ENCODE measurements at regions not wholly inside any gene's neighbourhood (a gene's known extent, or its start where the extent isn't known, plus 50 kb on each side); places are given as distances from the start of the nearest gene placed in this dataset.
"Not testable (repeated sequence)": the region's sequence is repeated elsewhere in the genome, so short reads cannot be mapped to it uniquely, and the experiment has no call there.

DNA sequence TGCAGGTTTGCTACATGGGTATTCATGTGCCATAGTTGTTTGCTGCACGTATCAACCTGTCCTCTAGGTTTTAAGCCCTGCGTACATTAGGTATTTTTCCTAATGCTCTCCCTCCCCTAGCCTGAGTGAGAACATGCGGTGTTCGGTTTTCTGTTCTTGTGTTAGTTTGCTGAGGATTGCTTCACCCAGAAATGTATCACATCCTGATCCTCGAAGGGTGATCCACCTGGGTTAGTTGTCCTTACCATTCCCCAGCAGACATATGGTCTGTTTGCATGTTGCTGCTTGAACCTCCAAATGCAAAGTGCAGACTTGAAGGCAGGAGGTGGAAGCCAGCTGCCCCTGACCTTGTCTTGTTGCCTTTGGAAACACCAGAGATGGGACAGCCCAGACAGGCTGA, 161.5 kb upstream of the WDR1 start:
- no peak for DNase-seq

DNA sequence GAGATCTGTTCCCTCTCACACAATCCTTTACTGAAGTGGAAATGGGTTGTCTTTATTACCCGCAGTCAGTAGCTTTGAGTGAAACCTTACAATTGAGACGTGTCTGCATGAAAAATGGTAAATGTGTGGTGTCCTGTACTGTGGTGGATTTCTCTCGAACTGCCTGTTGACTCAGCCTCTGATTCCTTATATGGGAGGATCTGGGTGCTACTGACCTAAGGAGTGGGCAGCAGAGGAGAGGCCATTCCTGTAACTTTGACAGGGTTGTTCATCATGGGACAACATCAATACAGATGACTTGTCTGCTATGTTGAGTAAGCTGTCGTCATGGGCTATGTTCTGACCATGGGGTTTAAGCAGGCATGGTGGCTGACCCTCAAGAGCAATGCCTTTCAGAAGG, 159.6 kb upstream of the WDR1 start:
- DNase-seq = no peak

DNA sequence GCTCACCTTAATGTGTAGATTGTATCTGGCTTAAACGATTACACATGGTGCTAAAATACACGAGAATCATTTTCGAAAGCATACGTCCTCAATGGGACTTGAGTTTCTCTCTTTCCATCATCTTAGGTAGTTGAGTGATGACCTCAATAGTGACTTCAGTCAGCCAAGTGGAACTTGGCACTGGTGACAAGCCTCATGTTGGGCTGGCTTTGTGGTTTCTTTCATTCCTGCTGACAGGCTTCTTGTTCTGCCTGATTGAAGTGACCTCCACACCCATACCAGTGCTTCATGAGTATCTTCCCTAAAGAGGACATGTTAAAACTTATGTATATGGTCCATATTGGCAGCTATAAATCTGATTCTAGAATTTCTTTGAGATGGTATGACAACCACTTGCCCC, 159.1 kb upstream of the WDR1 start:
- no peak for DNase-seq

DNA sequence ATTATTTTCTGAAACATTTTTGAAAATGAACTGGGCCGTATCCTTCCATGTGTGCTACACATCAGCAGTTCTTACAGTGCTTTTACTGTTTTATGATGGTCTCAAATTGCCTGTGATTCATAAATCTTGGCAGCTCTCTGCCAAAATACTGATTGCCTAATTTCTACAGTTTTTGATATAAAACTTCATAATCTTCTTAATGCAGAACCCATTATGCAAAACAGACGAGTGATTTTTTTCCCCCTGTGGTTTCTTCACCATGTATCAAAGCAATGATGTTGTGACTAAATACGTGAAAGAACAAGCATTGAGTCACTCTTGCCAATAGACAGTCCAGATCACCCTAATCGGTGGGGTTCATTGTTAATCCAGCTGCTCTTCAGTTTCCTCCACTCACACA, 156.4 kb upstream of the WDR1 start:
- no peak for DNase-seq

DNA sequence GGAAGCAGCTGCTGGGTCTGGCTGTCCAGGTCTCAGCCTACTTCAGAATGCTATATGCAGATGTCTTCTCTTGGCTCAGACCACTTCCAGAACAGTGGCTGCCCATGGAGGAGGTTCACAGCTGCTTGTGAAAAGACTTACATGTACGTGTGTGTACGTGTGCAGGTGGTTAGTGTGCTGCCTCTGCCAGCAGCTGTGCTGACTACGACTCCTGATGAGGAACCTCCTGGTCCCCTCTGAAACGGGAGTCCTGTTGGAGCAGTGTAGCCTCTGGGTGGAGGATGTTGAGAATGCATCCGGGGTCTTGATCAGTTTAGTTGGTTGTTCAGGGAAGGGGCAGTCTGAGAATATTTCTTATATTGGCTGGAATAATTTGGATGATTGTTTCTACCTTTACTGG, 155.9 kb upstream of the WDR1 start:
- DNase-seq = no peak

GRCh38 chr4:10267066-10267465, 150.5 kb upstream of the WDR1 start:
- DNase-seq = no peak

- DNase-seq = no peak
Measured at GRCh38 chr4:10260777-10261176, 144.2 kb upstream of the WDR1 start.

DNA sequence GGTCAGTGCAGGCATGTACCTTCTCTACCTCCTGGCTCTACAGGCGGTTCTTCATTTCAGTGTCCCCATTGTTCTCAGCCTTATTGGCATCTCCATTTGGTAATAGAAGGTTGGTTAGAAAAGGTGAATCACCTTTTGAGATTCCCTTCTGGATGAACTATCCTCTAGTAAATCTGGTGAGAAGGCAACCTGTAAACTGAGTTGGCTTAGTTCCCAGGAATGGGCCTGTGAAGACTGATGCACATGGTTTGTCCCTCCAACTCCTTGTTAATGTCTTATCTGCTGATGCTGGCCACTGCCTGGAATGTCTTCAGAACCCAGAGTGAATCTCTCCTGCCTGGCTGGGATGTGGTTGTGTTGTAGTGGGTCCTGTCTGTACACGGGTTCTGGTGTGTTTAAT, 143.4 kb upstream of the WDR1 start:
- DNase-seq = no peak

- DNase-seq = no peak
Measured at GRCh38 chr4:10256203-10256602, 139.6 kb upstream of the WDR1 start.

- no peak for DNase-seq
Measured at GRCh38 chr4:10253765-10254164, 137.2 kb upstream of the WDR1 start.

- no peak for DNase-seq
Measured at GRCh38 chr4:10245751-10246150, 129.2 kb upstream of the WDR1 start.

DNA sequence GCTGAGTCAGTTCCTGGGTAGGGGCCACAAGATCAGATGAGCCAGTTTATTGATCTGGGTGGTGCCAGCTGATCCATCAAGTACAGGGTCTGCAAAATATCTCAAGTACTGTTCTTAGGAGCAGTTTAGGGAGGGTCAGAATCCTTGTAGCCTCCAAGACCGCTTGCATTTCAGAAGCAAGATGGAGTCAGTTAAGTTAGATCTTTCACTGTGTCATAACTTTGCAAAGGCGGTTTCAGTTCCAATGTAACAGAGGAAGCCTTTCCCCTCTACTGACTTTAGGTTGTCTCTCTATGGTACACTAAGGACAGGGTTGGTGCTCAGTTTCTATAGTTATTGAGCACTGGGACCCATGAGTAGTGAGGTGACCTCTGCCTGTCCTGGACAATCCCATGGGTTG, 127.3 kb upstream of the WDR1 start:
- no peak for DNase-seq

DNA sequence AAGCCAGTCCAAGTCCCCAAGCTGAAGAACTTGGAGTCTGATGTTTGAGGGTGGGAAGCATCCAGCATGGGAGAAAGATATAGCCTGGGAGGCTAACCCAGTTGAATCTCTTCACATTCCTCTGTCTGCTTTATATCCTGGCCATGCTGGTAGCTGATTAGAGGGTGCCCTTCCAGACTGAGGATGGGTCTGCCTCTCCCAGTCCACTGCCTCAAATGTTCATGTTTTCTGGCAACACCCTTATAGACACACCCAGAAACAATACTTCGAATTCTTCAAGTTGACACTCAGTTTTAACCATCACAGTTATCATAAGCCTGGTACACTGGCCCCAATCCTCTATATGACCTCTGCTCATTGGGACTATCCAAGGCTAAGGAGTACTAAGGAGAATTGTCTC, 124.1 kb upstream of the WDR1 start:
- no peak for DNase-seq

DNA sequence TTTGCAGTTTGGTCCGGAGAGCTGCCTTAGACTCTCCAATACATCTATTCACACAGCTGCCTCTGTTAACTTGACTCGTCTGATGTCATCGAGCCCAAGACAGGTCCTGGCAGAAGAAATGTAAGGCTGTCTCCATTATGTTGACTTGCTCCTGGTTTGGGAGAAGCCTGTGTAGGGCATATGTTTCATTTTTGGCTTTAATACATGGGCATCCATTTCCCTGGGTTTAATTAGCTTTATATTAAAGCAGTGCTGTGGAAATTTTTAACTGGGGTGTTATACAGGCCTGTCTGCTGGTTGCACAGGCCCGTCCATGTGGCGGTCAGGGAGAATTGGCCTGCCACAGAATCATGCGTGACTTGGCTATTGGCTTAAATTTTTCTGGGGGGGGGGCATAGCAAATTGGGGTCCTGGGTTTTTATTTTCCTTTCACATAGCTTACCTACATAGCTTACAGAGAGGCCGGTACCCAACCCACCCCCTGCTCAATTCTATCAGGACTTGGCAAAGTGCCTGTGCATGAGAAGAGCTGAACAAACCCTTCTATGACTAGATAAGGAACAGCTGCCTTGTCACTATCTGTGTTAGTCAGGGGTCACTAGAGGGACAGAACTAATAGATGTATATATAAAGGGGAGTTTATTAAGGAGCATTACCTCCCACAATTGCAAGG, 123.5 kb upstream of the WDR1 start:
- peak in 2 of 56 donors; percentile 3 to 12 for DNase-seq

DNA sequence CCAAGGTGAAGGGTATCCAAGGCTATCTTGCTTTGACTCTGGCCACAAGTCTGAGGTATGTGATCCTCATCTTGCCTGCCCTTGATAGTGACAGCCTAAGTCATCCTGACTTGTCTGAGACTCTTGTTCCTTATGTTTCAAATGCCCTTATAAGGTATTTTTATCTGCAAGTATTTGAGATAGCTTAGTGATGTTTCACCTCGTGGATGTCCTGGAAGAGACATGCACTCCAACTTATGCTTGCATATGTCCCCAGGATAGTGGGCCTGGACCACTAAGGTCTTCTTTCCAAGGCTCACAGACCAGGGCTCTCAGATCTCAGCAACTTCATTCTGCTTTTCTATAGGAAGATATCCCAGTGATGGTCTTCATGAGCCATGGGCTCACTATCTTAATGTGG, 120.5 kb upstream of the WDR1 start:
- DNase-seq = no peak

DNA sequence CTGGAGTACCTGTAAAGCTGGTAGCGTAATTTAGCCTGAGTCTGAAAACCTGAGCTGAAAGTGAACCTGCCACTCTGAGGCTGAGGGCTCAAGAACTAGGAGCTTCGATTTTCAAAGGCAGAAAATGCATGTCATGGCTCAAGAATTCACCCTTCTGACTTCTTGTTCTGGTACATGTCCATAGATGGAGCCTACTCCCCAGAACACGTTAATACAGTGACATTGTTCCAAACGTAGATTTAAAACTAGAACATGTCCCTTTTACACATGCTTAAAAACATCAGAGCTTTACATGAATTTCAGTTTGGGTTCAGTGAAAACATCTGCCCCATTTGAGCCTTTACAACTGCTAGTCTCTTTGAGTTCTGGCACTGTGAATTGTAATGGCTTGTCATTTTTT, 115.5 kb upstream of the WDR1 start:
- no peak for DNase-seq

- DNase-seq = no peak
Measured at GRCh38 chr4:10226756-10227155, 110.2 kb upstream of the WDR1 start.

DNA sequence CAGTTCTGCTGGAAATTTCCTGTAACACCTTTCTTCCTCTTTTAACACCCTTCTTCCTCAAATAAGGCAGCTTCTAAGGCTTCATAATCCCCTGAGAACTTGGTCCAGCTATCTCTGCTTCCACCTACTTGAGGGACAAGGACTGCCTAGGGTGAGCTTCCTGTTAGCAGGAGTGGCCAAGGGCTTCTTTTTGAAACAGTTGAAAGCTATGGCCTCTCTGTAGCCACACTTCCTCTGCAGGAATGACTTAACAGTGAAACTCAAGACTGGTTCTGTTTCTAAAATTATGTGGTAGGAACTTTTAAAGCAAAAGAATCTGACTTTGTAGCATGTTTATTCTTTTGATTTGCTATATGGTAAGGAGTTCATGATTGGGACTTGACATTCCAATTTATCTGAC, 108.5 kb upstream of the WDR1 start:
- DNase-seq = no peak

DNA sequence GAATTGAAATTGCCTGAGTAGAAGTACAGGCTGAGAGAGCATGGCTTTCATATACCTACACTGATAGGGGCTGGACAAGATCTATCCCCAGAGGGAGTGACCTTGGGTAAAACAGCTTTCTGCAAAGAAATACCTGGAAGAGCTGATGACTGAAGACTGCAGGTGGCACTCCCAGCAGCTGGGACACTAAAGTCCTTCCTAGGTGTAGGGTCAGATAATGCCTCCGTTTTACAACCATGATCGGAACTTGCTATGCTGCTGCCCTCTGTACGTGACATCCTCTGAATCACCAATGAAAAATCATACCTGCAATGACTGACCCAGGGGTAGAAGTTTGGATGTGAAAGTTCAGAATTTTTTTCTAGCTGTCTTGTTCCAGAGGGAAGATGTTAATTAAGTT, 107.2 kb upstream of the WDR1 start:
- no peak for DNase-seq

DNA sequence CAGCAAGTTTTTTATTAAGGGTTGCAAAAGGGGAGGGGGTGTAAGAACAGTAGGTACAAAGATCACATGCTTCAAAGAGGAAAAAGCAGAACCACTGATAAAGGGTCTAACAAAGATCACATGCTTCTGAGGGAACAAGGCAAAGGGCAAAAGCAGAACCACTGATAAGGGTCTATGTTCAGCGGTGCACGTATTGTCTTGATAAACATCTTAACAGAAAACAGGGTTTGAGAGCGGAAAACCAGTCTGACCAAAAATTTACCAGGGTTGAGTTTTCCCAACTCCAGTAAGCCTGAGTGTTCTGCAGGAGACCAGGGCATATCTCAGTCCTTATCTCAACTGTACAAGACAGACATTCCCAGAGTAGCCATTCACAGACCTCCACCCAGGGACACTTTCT, 96.9 kb upstream of the WDR1 start:
- DNase-seq = not testable (repeated sequence)

DNA sequence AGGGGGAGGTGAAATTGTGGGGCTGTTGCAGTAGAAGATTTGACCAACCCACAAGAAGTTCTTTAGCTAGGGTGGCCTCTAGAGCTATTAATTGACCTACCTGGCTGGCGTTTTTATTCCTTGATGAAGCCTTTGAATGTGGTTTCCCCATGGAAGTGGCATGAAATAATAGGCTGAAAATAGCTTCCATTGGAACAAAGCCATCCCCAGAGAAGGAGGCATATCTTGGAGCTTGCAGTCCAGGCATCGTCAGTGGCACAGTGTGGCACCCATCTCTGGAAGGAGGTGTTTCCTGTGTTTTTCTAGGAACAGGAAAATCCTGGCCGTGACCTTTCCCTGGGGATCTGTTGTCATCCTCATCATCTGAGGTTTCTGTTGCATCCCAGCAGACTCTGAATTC, 96.3 kb upstream of the WDR1 start:
- DNase-seq = no peak

DNA sequence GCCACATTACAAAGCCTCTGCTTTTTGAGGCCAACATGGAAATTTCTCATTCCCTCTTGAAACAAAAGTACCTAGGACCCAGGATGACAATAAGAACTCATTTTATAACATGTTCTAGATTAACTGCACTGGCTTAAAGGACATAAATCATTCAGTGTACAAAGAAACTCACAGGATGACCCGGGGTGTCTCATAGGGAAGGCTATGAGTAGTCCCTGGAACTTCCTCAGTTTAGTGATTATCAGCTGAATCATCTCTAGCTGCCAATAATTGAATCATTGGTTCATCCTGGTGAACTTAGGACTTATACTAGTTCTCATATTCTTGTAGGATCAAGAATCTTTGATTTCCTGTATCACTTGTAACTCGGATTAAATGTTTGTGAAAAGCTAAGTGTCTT, 95.8 kb upstream of the WDR1 start:
- DNase-seq = no peak

- DNase-seq = no peak
Measured at GRCh38 chr4:10207116-10207515, 90.5 kb upstream of the WDR1 start.

DNA sequence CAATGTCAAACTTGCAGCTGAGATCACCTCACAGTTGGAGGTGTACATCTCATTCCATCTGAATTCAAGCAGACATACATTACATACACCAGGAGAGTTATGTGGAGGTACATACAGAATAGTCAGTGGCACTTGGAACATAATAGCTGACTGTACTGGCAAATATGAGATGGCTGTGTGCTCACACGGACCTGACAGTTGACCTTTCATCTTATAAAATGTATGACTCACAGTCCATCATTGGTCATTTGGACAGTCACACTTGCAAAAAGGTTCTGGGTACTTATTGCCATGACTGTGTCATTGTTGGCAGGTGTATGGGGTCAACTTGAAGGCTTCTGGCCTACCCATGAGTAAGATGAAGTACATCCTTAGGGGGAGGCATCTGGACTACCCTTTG, 88.6 kb upstream of the WDR1 start:
- no peak for DNase-seq

Data from nucleus accumbens (tissue), 56 donors.